IPS DF 4.7 (cell line): ENCODE measurements at regions not wholly inside any gene's neighbourhood (a gene's known extent, or its start where the extent isn't known, plus 50 kb on each side); places are given as distances from the start of the nearest gene placed in this dataset.

Experiments used
- DNase-seq: peaks from one replicate; pipeline ENCODE4 v3.0.0-alpha.2; 2013; ENCODE audit warnings: low spot score; ENCODE audit errors: extremely low read depth

- no peak for DNase-seq
Measured at GRCh38 chr10:125457406-125457805, 225.6 kb downstream of the TEX36 start.

GRCh38 chr10:125455855-125456254 lies 227.1 kb downstream of the TEX36 start:
- no peak for DNase-seq

- no peak for DNase-seq
Measured at GRCh38 chr10:125455431-125455830, 227.5 kb downstream of the TEX36 start.

GRCh38 chr10:125451319-125451718 lies 231.6 kb downstream of the TEX36 start:
- DNase-seq: no peak

- no peak for DNase-seq
Measured at GRCh38 chr10:125450218-125450617, 232.7 kb downstream of the TEX36 start.

GRCh38 chr10:125449571-125449970 lies 233.4 kb downstream of the TEX36 start:
- no peak for DNase-seq

- peak; percentile 30 for DNase-seq
Measured at GRCh38 chr10:125448596-125448995, 234.4 kb downstream of the TEX36 start.

GRCh38 chr10:125444790-125445189 lies 238.2 kb downstream of the TEX36 start:
- DNase-seq: no peak

- DNase-seq: no peak
Measured at GRCh38 chr10:125442856-125443540, 240.0 kb downstream of the TEX36 start.

- DNase-seq: no peak
Measured at GRCh38 chr10:125441151-125441550, 241.8 kb downstream of the TEX36 start.

GRCh38 chr10:125431149-125431548 lies 251.8 kb downstream of the TEX36 start:
- DNase-seq: no peak

GRCh38 chr10:125428054-125428453 lies 254.9 kb downstream of the TEX36 start:
- DNase-seq: no peak

GRCh38 chr10:125424191-125424847 lies 258.6 kb downstream of the TEX36 start:
- no peak for DNase-seq

- DNase-seq: no peak
Measured at GRCh38 chr10:125423569-125423968, 259.4 kb downstream of the TEX36 start.

GRCh38 chr10:125419831-125420230 lies 259.5 kb upstream of the CTBP2 start:
- no peak for DNase-seq

- no peak for DNase-seq
Measured at GRCh38 chr10:125419146-125419545, 258.8 kb upstream of the CTBP2 start.

GRCh38 chr10:125417605-125418004 lies 257.2 kb upstream of the CTBP2 start:
- DNase-seq: no peak

GRCh38 chr10:125415964-125416363 lies 255.6 kb upstream of the CTBP2 start:
- DNase-seq: no peak

GRCh38 chr10:125415006-125415633 lies 254.8 kb upstream of the CTBP2 start:
- no peak for DNase-seq

GRCh38 chr10:125411724-125412123 lies 251.4 kb upstream of the CTBP2 start:
- DNase-seq: no peak

- DNase-seq: no peak
Measured at GRCh38 chr10:125409756-125410155, 249.4 kb upstream of the CTBP2 start.

GRCh38 chr10:125407557-125407956 lies 247.2 kb upstream of the CTBP2 start:
- no peak for DNase-seq
